T-cell (primary cell): ENCODE measurements at regions not wholly inside any gene's neighbourhood (a gene's known extent, or its start where the extent isn't known, plus 50 kb on each side); places are given as distances from the start of the nearest gene placed in this dataset.

Source experiments
- ATAC-seq, 4 experiments: fragments of 200-7000 bp in 3 of 4; fragments of 150-1000 bp in 1 of 4; cut with Tn5 transposase; replicated peaks in 1 of 4; 1 replicate in 3 of 4; 2 replicates in 1 of 4; pipeline ENCODE4 v1.10.0; 2021; ENCODE audit warnings: moderate library complexity in 3 of 4, mild to moderate bottlenecking in 2 of 4, moderate number of reproducible peaks in 1 of 4
- CTCF ChIA-PET, 2 donors: fragments of 300-600 bp; sonication (Branson Sonifier 250); formaldehyde crosslinking; loops; one replicate each; lab custom pipeline; 2022; ENCODE audit warnings: antibody characterized with exemption in 2 of 2; lab: Charles Lee
- POLR2A ChIA-PET, 2 donors: fragments of 300-600 bp; sonication (Branson Sonifier 250); formaldehyde crosslinking; loops; one replicate each; lab custom pipeline; 2022; ENCODE audit warnings: antibody characterized with exemption in 2 of 2; lab: Charles Lee
- DNase-seq, 35 experiments: peaks; one replicate each; pipeline versions ENCODE4 v3.0.0 to v3.0.0-alpha.2; 2013 to 2023
- H3K27ac ChIP-seq: one replicate; pipeline ENCODE4 v1.5.1; 2013; ENCODE audit warnings: low read length
- H3K27me3 ChIP-seq, 2 experiments: replicated peaks in 1 of 2; 1 replicate in 1 of 2; 2 replicates in 1 of 2; pipeline versions ENCODE4 v1.6.1 to v1.7.0; 2013; ENCODE audit warnings: low read length in 1 of 2, mixed read lengths in 1 of 2; ENCODE audit not compliant: control insufficient read depth in 2 of 2, insufficient read depth in 2 of 2; ENCODE audit errors: extremely low read depth in 1 of 2
- H3K36me3 ChIP-seq, 2 donors: 1 replicate in 1 of 2; 2 replicates in 1 of 2; pipeline versions ENCODE4 v1.6.1 to v1.7.0; 2013; ENCODE audit warnings: low read length in 1 of 2; ENCODE audit not compliant: control insufficient read depth in 2 of 2, insufficient read depth in 1 of 2; ENCODE audit errors: extremely low read depth in 1 of 2
- H3K4me1 ChIP-seq, 2 experiments: 1 replicate in 1 of 2; 2 replicates in 1 of 2; pipeline versions ENCODE4 v1.6.1 to v1.7.0; 2013; ENCODE audit warnings: low read length in 2 of 2, mixed read lengths in 1 of 2; ENCODE audit not compliant: insufficient read depth in 2 of 2, control insufficient read depth in 1 of 2; ENCODE audit errors: extremely low read depth in 1 of 2
- H3K4me3 ChIP-seq, 2 donors: 1 replicate in 1 of 2; 2 replicates in 1 of 2; pipeline versions ENCODE4 v1.5.1 to v1.7.0; 2013; ENCODE audit warnings: mild to moderate bottlenecking in 2 of 2, low read length in 1 of 2, moderate library complexity in 1 of 2; ENCODE audit not compliant: control insufficient read depth in 1 of 2; ENCODE audit errors: extremely low read depth in 1 of 2
- H3K9me3 ChIP-seq: 2 replicates; pipeline ENCODE4 v1.7.0; 2013
- H3K27ac Mint-ChIP-seq, 2 donors: one replicate each; pipeline ENCODE4 v1.8.0; 2020 to 2021; ENCODE audit warnings: mild to moderate bottlenecking in 2 of 2, mixed read lengths in 2 of 2
- H3K27me3 Mint-ChIP-seq, 2 donors: one replicate each; pipeline ENCODE4 v1.8.0; 2021 to 2022; ENCODE audit warnings: mixed read lengths in 2 of 2
- H3K36me3 Mint-ChIP-seq: one replicate; pipeline ENCODE4 v1.8.0; 2021; ENCODE audit warnings: mixed read lengths
- H3K4me1 Mint-ChIP-seq, 3 donors: one replicate each; pipeline ENCODE4 v1.8.0; 2020 to 2022; ENCODE audit warnings: mixed read lengths in 3 of 3, mild to moderate bottlenecking in 1 of 3
- H3K4me3 Mint-ChIP-seq, 3 donors: one replicate each; pipeline ENCODE4 v1.8.0; 2020 to 2022; ENCODE audit warnings: mild to moderate bottlenecking in 3 of 3, mixed read lengths in 3 of 3, moderate library complexity in 3 of 3
- H3K9me3 Mint-ChIP-seq, 3 donors: one replicate each; pipeline ENCODE4 v1.8.0; 2020 to 2022; ENCODE audit warnings: mixed read lengths in 3 of 3
- WGBS: methylation state at CpG from one replicate; pipeline ENCODE4 v1.1.5; 2013; ENCODE audit warnings: missing lambda C conversion rate; ENCODE audit not compliant: insufficient coverage; 5-methylcytosine and 5-hydroxymethylcytosine counted together

GRCh38 chr3:21020043-21020442 is 731.0 kb downstream of the ZNF385D start:
- ATAC-seq (no peak), DNase-seq (no peak)
- 66% methylated on average over 2 of the region's 2 CpGs for WGBS
- H3K36me3 Mint-ChIP-seq = no peaks in the 10 kb centered on the region
- ChIA-PET POLR2A (no interaction called here), CTCF (no interaction called here)
- no peaks in the 10 kb centered on the region for H3K27me3 ChIP-seq
- no peak overlapping the region for H3K4me3 ChIP-seq
- H3K9me3 Mint-ChIP-seq = peaks cover 17 to 31% (median 25%) of the 10 kb centered on the region in 3 donors
- H3K27ac Mint-ChIP-seq = no peak overlapping the region
- no peaks in the 10 kb centered on the region for H3K36me3 ChIP-seq
- H3K4me1 ChIP-seq = no peaks in the 10 kb centered on the region
- H3K27ac ChIP-seq = no peak overlapping the region
- no peaks in the 10 kb centered on the region for H3K4me1 Mint-ChIP-seq
- no peaks in the 10 kb centered on the region for H3K27me3 Mint-ChIP-seq
- no peaks in the 10 kb centered on the region for H3K9me3 ChIP-seq
- no peak overlapping the region for H3K4me3 Mint-ChIP-seq

GRCh38 chr3:21017115-21017852 is 733.7 kb downstream of the ZNF385D start:
- Histone ChIP-seq H3K4me1 (no peaks in the 10 kb centered on the region), H3K36me3 (no peaks in the 10 kb centered on the region), H3K27ac (no peak overlapping the region), H3K4me3 (no peak overlapping the region), H3K27me3 (no peaks in the 10 kb centered on the region), H3K9me3 (no peaks in the 10 kb centered on the region)
- Mint-ChIP-seq H3K4me1 (no peaks in the 10 kb centered on the region), H3K27ac (no peak overlapping the region), H3K36me3 (no peaks in the 10 kb centered on the region), H3K27me3 (no peaks in the 10 kb centered on the region), H3K9me3 (peaks cover 32 to 48% (median 34%) of the 10 kb centered on the region in 3 donors), H3K4me3 (no peak overlapping the region)
- 79% methylated on average over 8 of the region's 10 CpGs for WGBS
- ATAC-seq = no peak
- DNase-seq = no peak
- ChIA-PET CTCF (no interaction called here), POLR2A (no interaction called here)

GRCh38 chr3:21013566-21013965 is 737.4 kb downstream of the ZNF385D start:
- no peak for DNase-seq
- ATAC-seq = no peak
- Histone ChIP-seq H3K27me3 (no peaks in the 10 kb centered on the region), H3K4me1 (no peaks in the 10 kb centered on the region), H3K36me3 (no peaks in the 10 kb centered on the region), H3K27ac (no peak overlapping the region), H3K4me3 (no peak overlapping the region), H3K9me3 (no peaks in the 10 kb centered on the region)
- no peak overlapping the region for H3K4me3 Mint-ChIP-seq
- H3K36me3 Mint-ChIP-seq = no peaks in the 10 kb centered on the region
- no peak overlapping the region for H3K27ac Mint-ChIP-seq
- H3K4me1 Mint-ChIP-seq = no peaks in the 10 kb centered on the region
- ChIA-PET CTCF (no interaction called here), POLR2A (interaction anchor here in 1 of 2 donors (0.6 kb wide), 1 partner anchor 37 kb away, joined by 3 read pairs; no protein-coding TSS in a partner anchor)
- no peaks in the 10 kb centered on the region for H3K27me3 Mint-ChIP-seq
- peaks cover 35 to 63% (median 39%) of the 10 kb centered on the region in 3 donors for H3K9me3 Mint-ChIP-seq

GRCh38 chr3:20999661-21000060 is 751.3 kb downstream of the ZNF385D start:
- Mint-ChIP-seq H3K4me3 (no peak overlapping the region), H3K9me3 (peaks cover 2 to 15% (median 8%) of the 10 kb centered on the region in 3 donors), H3K27me3 (no peaks in the 10 kb centered on the region), H3K27ac (no peak overlapping the region), H3K4me1 (no peaks in the 10 kb centered on the region), H3K36me3 (no peaks in the 10 kb centered on the region)
- Histone ChIP-seq H3K4me3 (no peak overlapping the region), H3K27me3 (no peaks in the 10 kb centered on the region), H3K27ac (no peak overlapping the region), H3K36me3 (no peaks in the 10 kb centered on the region), H3K4me1 (no peaks in the 10 kb centered on the region), H3K9me3 (no peaks in the 10 kb centered on the region)
- WGBS = no CpG with 5 or more reads among the region's 1 CpG
- ATAC-seq (no peak), DNase-seq (no peak)
- CTCF ChIA-PET = no interaction called here
- POLR2A ChIA-PET = no interaction called here

- CTCF ChIA-PET = no interaction called here
- POLR2A ChIA-PET = no interaction called here
- no peaks in the 10 kb centered on the region for H3K36me3 ChIP-seq
- no peaks in the 10 kb centered on the region for H3K9me3 ChIP-seq
- ATAC-seq (no peak), DNase-seq (no peak)
- no peaks in the 10 kb centered on the region for H3K4me1 ChIP-seq
- Mint-ChIP-seq H3K36me3 (no peaks in the 10 kb centered on the region), H3K27ac (no peak overlapping the region), H3K4me3 (no peak overlapping the region), H3K9me3 (peaks cover 2 to 7% (median 3%) of the 10 kb centered on the region in 3 donors), H3K27me3 (no peaks in the 10 kb centered on the region), H3K4me1 (no peaks in the 10 kb centered on the region)
- no CpG with 5 or more reads among the region's 2 CpGs for WGBS
- H3K27me3 ChIP-seq = no peaks in the 10 kb centered on the region
- no peak overlapping the region for H3K4me3 ChIP-seq
- no peak overlapping the region for H3K27ac ChIP-seq
Observed at GRCh38 chr3:20997183-20997582, 753.8 kb downstream of the ZNF385D start.

- CTCF ChIA-PET = no interaction called here
- no peaks in the 10 kb centered on the region for H3K9me3 ChIP-seq
- no peak for ATAC-seq
- H3K27ac ChIP-seq = no peak overlapping the region
- H3K27me3 Mint-ChIP-seq = no peaks in the 10 kb centered on the region
- H3K36me3 ChIP-seq = no peaks in the 10 kb centered on the region
- no peaks in the 10 kb centered on the region for H3K27me3 ChIP-seq
- H3K4me3 Mint-ChIP-seq = no peak overlapping the region
- POLR2A ChIA-PET = interaction anchor here in 1 of 2 donors (0.6 kb wide), 1 partner anchor 9 kb away, joined by 5 read pairs; no protein-coding TSS in a partner anchor
- WGBS = no CpG with 5 or more reads among the region's 1 CpG
- peaks cover 5 to 18% (median 17%) of the 10 kb centered on the region in 3 donors for H3K9me3 Mint-ChIP-seq
- no peak overlapping the region for H3K27ac Mint-ChIP-seq
- H3K4me1 Mint-ChIP-seq = no peaks in the 10 kb centered on the region
- no peak overlapping the region for H3K4me3 ChIP-seq
- no peaks in the 10 kb centered on the region for H3K4me1 ChIP-seq
- no peaks in the 10 kb centered on the region for H3K36me3 Mint-ChIP-seq
- DNase-seq = no peak
Observed at GRCh38 chr3:20990896-20991295, 760.1 kb downstream of the ZNF385D start.
